Stimulated activated CD4-positive, alpha-beta T cell treated with anti-CD3 and anti-CD28 coated beads, Interleukin-2, amount 100 ng/mL, for 48 hours (primary cell): ENCODE measurements at regions not wholly inside any gene's neighbourhood (a gene's known extent, or its start where the extent isn't known, plus 50 kb on each side); places are given as distances from the start of the nearest gene placed in this dataset.
"Not testable (repeated sequence)": the region's sequence is repeated elsewhere in the genome, so short reads cannot be mapped to it uniquely, and the experiment has no call there.

ENCODE experiments used
- DNase-seq, 2 donors: peaks; one replicate each; pipeline ENCODE4 v3.0.0-alpha.2; 2020

GRCh38 chr13:83201506-83201905, 680.8 kb downstream of the SLITRK1 start:
- DNase-seq: no peak

GRCh38 chr13:83197316-83197715, 685.0 kb downstream of the SLITRK1 start:
- DNase-seq: no peak

DNA sequence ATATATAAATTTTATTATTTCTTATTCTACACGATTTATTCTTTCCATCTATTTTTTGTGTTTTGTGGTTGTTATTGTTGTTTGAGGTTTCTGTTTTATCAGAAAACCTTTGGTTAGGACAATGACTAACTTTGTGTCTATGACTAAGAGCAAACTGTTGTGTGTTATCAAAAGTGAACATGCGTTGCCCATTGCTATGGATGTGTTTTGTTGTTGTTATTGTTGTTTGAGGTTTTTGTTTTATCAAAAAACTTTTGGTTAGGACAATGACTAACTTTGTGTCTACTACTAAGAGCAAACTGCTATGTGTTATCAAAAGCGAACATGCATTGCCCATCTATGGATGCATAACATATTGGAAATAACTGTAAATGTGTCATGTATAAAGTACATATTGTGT, 692.3 kb downstream of the SLITRK1 start:
- DNase-seq: no peak

- DNase-seq: no peak
Observed at GRCh38 chr13:83184819-83185218, 697.5 kb downstream of the SLITRK1 start.

GRCh38 chr13:83184150-83184475, 698.2 kb downstream of the SLITRK1 start:
- DNase-seq: no peak

- DNase-seq: no peak
Observed at GRCh38 chr13:83183439-83184149, 698.7 kb downstream of the SLITRK1 start.

DNA sequence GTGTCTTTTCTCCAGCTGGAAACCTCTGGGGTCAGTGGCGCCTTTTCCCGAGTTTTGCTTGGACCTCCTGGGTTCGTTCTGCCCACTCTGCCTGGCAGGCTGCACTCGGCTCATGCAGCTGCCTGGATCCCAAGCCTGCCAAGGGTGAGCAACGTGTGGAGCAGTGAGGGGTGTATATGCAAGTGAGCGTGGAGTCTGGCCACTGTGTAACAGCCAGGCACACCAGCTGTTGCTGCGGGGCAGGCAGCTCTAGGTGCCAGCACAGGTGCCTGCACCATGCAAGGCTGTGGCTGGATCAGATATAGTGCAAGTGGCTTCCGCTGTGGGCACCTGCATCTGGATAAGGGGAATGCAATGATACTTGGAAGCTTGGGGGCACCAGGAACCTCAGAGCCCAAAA, 699.4 kb downstream of the SLITRK1 start:
- no peak for DNase-seq

DNA sequence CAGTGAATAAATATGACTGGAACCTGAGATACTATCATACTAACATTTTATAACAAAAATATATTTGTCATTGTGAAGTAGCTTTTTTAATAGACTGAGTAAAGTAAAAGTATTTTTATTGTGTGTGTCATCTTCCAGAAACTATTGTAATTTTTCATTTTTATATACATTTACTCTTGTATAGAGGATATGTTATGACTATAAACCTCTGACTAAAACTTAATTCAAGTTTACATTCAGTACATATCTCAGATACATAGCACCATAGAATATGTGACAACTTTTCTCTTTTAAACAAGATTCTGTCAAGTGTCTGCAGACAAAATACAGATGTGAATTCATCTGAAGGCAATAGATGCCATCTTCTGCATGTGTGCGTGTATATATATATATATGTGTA, 704.3 kb downstream of the SLITRK1 start:
- no peak for DNase-seq

GRCh38 chr13:83168590-83168989, 713.7 kb downstream of the SLITRK1 start:
- no peak for DNase-seq

DNA sequence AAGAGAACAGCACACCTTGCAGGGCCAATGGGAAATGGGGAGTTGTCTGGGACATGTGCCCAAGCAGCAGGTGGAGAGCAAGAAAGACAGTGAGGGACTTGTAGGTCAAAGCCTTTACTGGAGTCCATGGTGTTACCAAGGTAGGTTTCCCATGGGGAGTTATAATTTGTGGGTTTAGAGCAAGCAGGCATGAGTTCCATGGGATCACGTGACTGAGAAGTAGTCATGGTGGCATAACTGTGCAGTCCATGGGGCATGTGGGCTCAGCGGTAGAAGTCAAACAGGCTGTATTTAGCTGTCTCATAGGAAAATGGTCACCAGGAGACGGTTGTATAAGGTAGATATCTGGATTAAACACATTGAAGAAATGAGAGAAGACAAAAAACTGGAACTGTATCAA, 715.1 kb downstream of the SLITRK1 start:
- DNase-seq: no peak

GRCh38 chr13:83166550-83166949, 715.7 kb downstream of the SLITRK1 start:
- DNase-seq: no peak

- no peak for DNase-seq
Observed at GRCh38 chr13:83162493-83162892, 719.8 kb downstream of the SLITRK1 start.

DNA sequence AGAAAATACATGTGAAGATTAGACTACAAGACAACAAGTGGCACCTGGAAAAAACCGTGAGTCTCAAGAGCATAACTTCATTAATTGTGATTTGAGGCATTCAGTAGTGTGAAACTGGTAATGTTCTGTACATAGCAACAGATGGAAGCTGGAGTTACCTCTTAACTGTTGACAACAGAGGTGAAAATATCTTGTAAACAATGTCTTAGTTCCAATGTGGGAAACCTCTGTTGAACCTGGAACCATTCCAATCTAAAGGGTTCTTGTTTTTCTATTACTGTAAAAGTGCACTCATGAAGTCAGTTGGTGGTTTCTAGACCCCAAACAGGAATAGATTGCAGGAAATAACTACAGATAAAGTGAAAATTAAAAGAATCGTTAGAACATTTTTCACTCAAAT, 728.4 kb downstream of the SLITRK1 start:
- DNase-seq: no peak

- DNase-seq: no peak
Observed at GRCh38 chr13:83151308-83151660, 731.0 kb downstream of the SLITRK1 start.

GRCh38 chr13:83150616-83151307, 731.5 kb downstream of the SLITRK1 start:
- DNase-seq: no peak

DNA sequence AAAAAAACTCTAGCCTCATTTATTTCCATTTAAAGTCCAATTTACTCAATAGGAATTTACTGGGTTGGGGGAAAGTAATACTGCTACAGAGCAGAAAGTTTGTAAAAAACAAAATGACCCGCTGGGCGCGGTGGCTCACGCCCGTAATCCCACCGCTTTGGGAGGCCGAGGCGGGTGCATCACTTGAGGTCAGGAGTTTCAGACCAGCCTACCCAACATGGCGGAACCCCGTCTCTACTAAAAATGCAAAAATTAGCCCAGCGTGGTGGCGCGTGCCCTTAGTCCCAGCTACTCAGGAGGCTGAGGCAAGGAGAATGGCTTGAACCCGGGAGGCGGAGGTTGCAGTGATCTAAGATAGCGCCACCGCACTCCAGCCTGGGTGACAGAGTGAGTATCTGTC, 745.6 kb downstream of the SLITRK1 start:
- no peak for DNase-seq

GRCh38 chr13:83125791-83126190, 756.5 kb downstream of the SLITRK1 start:
- DNase-seq: no peak

- no peak for DNase-seq
Observed at GRCh38 chr13:83121896-83122295, 760.4 kb downstream of the SLITRK1 start.

GRCh38 chr13:83117046-83117445, 765.2 kb downstream of the SLITRK1 start:
- DNase-seq: no peak

DNA sequence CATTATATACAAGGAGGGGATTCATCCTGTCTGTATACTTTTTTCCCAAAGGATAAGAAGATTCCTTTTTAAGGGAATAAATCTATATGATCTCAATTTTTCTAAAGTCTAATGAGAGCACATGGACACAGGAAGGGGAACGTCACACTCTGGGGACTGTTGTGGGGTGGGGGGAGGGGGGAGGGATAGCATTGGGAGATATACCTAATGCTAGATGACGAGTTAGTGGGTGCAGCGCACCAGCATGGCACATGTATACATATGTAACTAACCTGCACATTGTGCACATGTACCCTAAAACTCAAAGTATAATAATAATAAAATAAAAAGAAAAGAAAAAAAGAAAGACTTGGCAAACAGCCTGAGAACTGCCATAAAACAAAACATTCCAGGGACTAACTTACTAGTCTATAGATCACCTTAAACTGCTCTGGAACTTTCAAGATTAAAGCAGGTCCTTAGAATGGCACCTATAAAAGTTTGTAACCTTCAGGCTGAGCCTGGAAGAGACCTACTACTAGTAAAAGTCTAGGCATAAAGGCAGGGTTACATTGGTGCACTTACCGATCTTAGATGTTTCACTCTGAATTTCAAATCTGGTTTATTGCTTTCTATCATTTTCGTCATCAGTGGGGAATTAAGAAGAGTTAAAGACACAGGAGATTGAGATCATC, 780.6 kb downstream of the SLITRK1 start:
- DNase-seq: not testable (repeated sequence)

DNA sequence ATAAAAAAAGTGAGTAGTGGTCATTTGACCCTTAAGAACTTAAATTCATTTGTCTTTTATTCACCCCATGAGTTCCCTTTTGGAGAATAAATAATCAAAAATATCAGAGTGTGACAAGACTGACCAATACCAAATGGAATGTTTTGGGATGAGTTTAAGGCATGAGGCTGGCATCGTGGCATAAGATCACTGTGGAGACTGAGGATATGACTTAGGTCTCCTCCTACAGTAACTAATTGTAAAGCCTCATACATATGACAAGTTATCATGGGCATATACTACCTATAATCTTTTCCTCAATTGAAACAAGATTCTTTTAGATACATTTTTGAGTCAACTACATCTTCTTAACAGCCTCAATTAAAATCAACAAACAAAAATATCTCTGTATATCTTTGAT, 782.0 kb downstream of the SLITRK1 start:
- no peak for DNase-seq

DNA sequence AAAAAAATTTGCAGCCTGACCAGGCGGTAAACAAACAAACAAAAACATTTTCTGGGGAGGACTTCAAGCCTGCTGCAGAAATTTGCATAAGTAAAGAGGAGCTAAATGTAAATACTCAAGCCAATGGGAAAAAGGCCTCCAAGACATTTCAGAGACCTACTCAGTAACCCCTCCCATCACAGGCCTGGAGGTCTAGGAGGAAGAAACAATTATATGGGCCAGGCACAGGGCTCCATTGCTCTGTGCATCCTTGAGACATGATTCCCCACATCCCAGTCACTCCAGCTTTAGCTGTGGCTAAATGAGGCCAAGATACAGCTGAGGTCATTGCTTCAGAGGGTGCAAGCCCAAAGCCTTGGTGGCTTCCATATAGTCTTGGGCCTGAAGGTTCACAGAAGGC, 793.4 kb downstream of the SLITRK1 start:
- DNase-seq: no peak

- DNase-seq: no peak
Observed at GRCh38 chr13:83086948-83087347, 795.3 kb downstream of the SLITRK1 start.

DNA sequence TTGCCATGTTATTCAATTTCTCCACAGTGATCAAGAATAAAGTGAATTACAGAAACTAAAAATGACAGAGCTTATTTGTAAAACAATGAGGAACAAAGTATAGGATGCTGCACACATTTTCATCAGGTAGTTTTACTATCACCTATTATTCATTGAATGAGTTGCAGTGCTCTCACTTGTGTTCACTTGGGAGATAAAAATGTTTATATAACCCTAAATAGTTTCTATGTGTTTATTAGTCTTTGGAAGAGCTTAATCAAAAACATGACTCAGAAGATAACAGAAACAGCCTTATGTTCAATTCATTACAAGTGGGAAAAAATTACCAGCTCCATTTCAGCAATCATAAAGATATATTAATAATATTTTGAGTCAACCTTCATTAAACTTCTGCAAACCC, 796.2 kb downstream of the SLITRK1 start:
- DNase-seq: no peak
